ENCODE measurements at regions not wholly inside any gene's neighbourhood (a gene's known extent, or its start where the extent isn't known, plus 50 kb on each side); places are given as distances from the start of the nearest gene placed in this dataset.

DNA sequence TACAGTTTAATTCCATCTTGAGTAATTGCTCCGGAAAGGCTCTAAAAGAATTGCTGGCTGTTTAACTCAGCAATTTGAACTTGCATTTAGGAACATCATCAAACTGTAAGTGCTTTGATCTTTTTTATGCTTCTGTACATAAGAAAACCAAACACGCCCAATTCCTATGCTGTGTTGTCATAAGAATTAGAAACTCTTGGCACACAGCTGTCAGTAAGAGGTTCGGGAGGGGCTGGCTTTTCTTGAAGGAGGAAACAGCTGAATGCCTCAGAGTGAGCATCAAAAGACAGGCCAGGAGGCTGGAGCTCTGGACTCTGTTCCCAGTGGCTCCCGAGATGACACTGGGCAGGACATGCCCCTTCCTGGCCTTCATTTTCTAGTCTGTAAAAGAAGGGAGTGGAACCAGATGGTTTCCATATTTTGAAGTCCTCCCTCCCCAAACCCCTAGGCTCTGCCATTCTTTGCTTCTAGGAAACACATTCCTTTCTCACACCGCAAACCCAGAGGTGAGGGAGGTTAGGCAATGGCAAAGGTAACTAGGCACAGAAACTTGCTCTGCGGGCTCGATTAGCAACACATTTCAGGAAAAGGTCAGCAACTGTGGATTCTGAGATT is 73.7 kb upstream of the DLG1 start:
- no peak for TF ChIP-seq POLR2A (IDR thresholded peaks at IDR 0.05; ENCODE audit: low read depth)
- TF ChIP-seq, protein P1, sequence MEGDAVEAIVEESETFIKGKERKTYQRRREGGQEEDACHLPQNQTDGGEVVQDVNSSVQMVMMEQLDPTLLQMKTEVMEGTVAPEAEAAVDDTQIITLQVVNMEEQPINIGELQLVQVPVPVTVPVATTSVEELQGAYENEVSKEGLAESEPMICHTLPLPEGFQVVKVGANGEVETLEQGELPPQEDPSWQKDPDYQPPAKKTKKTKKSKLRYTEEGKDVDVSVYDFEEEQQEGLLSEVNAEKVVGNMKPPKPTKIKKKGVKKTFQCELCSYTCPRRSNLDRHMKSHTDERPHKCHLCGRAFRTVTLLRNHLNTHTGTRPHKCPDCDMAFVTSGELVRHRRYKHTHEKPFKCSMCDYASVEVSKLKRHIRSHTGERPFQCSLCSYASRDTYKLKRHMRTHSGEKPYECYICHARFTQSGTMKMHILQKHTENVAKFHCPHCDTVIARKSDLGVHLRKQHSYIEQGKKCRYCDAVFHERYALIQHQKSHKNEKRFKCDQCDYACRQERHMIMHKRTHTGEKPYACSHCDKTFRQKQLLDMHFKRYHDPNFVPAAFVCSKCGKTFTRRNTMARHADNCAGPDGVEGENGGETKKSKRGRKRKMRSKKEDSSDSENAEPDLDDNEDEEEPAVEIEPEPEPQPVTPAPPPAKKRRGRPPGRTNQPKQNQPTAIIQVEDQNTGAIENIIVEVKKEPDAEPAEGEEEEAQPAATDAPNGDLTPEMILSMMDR (IDR thresholded peaks at IDR 0.05): no peak
